NCI-H82 (cell line): ENCODE measurements at regions not wholly inside any gene's neighbourhood (a gene's known extent, or its start where the extent isn't known, plus 50 kb on each side); places are given as distances from the start of the nearest gene placed in this dataset.
"Not testable (repeated sequence)": the region's sequence is repeated elsewhere in the genome, so short reads cannot be mapped to it uniquely, and the experiment has no call there.

ENCODE experiments used
- DNase-seq: peaks from one replicate; lab custom pipeline; 2025; lab: John Stamatoyannopoulos, UW

GRCh38 chr12:87259391-87259790 is 769.8 kb downstream of the C12orf50 start:
- no peak for DNase-seq

GRCh38 chr12:87254381-87255030 is 774.7 kb downstream of the C12orf50 start:
- no peak for DNase-seq

DNA sequence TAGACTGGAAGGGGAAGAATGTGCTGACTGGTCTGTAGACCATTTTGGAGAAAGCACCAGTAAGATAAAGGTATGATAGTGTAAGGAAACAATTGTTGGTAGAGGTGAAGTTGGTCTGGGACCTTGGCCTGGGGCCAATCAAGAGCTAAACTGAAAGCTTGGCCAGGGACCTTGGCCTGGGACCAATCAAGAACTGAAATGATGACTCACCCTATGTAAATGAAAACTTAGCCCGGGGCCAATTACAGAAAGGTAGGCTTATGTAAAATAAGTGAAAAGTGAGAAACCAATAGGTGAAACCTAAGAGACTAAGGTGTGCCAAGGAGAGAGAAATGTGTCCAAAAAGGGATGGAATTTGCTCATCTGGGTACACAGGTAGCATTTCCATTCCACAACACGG is 776.0 kb downstream of the C12orf50 start:
- no peak for DNase-seq

DNA sequence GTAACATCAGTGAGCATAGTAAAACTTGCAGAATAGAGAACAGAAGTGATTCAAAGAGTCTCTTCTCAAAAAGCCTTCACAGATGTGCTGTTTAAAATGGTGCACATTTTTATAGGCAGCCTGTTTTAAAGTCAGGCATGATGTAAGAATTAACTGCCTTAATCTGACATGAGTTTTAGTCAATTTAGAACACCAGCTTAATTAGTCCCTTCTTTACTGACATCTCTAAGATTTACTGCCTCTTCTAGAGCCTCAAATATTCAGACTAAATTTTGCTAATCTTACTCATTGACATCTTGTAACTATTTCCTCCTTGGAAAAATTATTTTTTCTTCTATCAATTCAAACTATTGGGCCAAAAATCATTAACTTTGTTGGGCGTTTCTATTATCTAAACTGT is 782.5 kb downstream of the C12orf50 start:
- peak; percentile 31 for DNase-seq

DNA sequence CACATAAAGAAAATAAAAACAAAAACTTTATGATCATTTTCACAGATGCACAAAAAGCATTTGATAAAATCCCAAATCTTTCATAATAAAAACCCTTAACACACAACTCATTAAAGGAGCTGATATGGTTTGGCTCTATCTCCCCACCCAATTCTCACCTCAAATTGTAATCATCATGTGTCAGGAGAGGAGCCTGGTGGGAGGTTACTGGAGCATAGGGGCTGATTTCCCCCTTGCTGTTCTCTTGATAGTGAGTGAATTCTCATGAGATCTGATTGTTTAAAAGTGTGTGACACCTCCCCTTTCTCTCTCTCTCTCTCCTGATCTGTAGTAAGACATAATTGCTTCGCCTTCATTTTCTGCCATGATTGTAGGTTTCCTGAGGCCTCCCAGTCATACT is 790.7 kb downstream of the C12orf50 start:
- no peak for DNase-seq

DNA sequence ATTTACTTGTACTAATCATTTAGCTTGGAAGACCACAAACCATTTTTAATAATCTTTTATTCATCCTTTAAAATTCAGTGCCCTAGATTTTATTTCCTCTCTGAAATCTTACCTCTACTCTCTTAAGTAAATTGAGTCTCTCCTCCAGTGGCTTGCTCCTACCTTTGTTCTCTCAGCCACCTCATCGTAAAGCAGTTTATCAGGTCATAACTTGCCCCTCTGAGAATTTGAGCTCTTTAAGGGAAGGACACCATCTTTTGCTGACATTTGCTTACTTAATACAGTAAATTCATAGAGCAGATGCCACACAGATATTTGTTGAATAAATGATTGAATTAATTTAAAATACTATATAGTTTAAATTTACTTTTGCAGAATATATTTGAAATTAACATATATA is 794.3 kb downstream of the C12orf50 start:
- no peak for DNase-seq

- DNase-seq = no peak
These were observed 795.5 kb downstream of the C12orf50 start for GRCh38 chr12:87233671-87234070.

GRCh38 chr12:87231818-87232217 is 797.4 kb downstream of the C12orf50 start:
- DNase-seq = no peak

DNA sequence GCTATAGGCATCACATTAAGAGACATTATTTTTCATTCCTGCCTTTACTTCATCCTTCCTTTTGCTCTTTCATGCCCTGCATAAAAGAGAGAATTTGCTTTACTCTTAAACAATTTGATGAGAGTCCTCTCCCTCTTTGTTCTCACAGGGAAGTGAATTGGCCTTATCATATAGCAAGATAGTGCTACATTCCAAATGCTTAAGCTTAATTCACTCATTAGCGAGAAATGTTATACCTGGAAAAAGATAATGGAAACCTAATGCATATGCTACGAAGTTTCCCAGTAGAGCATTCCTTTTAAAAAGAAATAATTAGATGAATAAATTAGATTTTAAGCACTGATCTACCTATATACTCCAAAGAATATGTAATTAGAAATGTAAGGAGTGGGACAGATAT is 798.8 kb downstream of the C12orf50 start:
- no peak for DNase-seq

DNA sequence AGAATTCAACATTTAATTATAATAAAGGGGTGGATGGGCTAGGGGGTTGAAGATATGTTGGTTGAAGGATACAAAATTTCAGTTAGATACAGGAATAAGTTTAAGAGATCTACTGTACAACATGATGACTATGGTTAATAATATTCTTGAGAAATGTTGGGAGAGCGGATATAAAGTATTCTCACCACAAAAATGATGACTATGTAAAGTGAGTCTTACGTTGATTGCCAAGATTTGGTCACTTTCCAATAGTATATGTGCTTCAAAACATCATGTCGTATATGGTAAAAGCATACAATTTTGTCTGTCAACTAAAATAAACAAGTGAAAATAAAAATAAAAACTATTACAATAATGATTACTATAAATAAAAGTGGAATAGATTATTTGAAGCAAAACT is 802.0 kb downstream of the C12orf50 start:
- DNase-seq = no peak

GRCh38 chr12:87217491-87217890 is 811.7 kb downstream of the C12orf50 start:
- DNase-seq = no peak

DNA sequence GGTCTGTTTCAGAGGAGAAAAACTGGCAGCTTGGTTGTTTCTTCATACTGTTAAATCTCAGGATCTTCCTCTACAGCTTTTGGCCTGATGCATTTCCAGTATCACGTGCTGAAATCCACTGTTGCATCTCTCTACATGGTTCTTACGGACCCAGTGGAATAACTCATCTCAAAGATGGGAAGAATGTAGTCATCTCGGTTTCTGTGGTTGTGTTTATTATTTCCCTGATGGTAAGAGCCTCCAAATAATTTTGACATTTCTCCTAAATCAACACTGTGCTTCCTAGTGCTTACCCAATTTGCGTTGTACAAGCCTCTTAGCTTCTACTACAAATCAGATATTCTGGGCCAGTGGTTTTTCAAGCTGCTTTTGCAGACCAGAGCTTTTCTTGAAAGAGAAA is 812.8 kb downstream of the C12orf50 start:
- no peak for DNase-seq

DNA sequence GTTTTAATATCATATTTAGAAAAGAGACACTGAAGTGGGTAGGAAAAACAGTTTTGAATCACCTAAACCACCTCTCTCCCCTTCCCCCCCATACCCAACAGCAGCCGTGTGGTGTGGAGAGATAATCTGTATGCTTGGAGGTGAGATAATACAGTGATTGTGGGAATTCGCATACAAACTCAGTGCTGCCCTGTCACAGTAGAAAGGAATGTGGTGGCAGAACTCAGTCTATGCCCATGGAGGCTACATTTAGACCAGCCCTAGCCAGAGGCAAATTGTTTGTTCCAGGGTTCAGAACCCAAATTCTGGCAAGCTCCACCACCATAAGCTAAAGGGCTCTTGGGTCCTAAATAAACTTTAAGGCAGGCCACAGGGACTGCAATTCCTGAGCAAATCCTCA is 827.0 kb downstream of the C12orf50 start:
- DNase-seq = no peak

DNA sequence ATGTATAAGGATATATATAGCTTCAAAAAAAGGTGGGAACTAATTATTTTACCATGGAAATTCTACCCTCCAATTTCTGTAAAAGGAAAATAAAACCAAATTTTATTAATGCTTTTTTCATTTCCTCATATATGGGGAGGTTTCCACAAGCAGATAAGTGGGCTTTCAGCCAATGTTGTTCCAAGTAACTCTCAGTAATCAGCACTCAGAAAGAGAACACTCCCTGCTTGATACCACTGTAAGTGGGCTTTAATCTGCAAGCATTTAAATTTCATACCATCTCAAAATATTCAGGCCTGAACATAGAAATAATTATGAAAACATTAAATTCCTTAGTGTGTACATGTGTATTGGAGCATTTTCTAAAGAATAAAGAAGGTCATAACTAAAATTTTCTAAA is 827.6 kb downstream of the C12orf50 start:
- DNase-seq = no peak

DNA sequence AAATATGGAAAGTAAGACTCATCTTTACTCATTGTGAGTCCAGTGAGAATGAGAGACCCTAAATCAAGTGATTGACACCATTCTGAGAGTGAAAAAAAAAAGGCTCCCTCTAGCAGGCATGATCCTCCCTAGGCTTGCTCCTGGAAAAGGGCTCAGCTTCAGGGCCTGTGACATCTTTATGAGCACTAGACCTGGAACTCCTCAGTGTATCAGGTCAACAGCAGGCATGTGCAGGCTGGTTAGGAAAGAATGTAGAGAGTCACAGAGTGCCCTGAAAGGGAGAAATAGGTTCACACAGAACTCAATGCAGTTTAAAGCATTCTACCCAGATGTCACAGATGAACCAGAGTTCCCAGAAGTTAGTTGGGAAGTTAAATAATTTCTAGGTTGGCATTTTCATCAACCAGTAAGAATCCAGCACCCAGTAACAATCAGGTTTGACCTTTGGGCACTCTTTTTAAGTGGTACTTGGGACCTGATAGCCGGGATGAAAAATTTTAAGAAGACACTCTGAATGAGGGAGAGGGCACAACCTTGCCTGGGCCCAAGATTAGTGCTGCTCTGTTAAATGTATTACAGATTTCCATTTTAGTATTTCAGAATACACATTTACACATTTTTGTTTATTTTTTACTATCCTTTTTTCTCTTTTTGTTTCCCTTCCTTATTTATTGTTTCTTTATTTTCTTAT is 828.8 kb downstream of the C12orf50 start:
- no peak for DNase-seq

DNA sequence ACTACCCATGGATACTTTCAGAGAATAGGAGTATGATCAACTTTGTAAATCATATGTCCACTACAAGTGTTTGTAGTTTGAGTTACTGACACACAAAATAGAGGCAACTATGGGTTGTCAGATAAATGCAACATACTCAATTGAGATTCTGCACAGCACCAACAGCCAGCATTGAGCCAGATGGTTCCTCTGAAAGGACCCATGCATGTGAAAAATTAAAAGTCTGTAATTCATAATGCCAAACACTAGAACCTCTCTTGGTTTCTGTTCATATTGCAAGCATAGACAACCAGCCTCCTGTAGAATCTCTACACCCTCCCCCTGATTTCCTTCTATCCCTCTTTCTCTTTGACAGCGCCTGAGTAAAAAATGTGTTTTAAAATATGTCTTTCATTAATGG is 831.0 kb downstream of the C12orf50 start:
- no peak for DNase-seq

DNA sequence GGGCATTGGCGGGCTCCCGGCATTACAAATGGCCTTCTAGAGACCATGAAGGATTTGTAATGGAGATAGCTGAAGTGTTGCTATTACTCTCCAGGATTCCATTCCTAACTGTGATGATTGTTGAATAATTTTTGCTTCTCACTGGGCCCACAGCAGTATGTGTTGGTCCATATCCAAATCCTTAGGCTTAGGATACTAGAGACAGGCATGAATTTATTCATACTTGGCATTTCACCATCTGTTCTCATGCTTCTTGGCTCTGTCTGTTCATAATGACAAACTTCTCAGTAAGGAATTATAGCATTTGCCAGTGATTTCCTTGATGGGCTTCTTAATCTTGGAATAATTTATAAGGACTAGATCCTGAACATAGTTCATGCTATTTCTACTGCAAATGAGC is 832.9 kb downstream of the C12orf50 start:
- DNase-seq = no peak

GRCh38 chr12:87194389-87194788 is 834.8 kb downstream of the C12orf50 start:
- DNase-seq = not testable (repeated sequence)

DNA sequence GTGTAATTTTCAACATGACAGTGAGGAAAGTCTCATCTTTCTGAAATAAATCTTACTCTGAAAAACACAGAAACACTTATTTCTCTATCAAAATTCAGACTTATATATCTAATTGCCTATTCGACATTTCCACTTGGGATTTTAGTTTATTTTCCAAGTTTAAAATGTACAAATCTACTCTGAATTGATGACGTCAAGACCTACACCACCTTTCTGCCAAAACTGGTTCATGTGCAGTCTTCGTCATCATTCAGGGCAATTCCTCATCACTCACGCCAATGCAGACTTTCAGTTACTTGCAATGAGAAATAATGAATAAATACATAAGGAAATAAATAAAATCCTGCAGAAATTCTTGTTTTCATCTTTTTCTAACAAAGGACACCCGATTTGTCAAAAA is 843.8 kb downstream of the C12orf50 start:
- no peak for DNase-seq

DNA sequence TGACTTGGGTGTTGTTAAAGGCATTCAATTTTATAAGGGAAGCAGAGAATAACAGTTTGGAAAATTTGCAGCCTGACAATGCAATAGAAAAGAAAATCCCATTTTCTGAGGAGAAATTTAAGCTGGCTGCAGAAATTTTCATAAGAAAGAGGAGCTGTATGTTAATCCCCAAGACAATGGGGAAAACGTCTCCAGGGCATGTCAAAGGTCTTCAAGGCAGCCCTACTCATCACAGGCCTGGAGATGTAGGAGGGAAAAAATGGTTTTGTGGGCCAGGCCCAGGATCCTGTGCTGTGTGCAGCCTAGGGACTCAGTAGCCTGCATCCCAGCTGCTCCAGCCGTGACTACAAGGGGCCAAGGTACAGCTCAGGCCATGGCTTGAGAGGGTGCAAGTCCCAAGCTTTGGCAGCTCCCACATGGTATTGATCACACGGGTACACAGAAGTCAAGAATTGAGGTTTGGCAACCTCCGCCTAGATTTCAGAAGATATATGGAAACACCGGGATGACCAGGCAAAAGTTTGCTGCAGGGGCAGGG is 846.4 kb downstream of the C12orf50 start:
- no peak for DNase-seq

DNA sequence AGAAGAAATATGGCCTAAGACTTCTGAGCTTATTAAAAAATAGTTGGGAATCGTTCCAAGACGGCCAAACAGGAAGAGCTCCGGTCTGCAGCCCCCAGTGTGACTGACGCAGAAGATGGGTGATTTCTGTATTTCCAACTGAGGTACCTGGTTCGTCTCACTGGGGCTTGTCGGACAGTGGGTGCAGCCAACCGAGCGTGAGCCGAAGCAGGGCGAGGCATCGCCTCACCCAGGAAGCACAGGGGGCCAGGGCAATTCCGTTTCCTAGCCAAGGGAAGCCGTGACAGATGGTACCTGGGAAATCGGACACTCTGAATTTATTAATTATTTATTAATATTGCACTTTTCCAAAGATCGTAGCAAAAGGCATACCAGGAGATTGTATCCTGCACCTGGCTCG is 857.8 kb downstream of the C12orf50 start:
- no peak for DNase-seq

DNA sequence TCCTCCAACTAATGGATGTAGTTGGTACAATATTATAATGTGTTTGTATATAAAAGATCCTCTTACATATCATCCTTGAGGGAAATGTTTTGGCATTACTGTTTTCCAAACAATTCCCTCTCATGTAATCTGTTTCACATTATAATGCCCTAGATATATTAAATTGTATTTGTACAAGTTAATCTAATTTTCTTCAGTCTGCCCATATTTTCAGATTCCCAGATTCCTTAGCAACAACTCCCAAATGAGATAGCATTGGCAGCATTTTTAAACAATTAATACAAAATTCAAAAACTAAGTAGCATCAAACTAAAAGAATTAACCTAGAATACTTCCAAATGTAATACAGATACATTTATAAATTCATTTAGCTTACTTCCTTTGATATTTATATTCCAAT is 860.2 kb downstream of the C12orf50 start:
- no peak for DNase-seq

DNA sequence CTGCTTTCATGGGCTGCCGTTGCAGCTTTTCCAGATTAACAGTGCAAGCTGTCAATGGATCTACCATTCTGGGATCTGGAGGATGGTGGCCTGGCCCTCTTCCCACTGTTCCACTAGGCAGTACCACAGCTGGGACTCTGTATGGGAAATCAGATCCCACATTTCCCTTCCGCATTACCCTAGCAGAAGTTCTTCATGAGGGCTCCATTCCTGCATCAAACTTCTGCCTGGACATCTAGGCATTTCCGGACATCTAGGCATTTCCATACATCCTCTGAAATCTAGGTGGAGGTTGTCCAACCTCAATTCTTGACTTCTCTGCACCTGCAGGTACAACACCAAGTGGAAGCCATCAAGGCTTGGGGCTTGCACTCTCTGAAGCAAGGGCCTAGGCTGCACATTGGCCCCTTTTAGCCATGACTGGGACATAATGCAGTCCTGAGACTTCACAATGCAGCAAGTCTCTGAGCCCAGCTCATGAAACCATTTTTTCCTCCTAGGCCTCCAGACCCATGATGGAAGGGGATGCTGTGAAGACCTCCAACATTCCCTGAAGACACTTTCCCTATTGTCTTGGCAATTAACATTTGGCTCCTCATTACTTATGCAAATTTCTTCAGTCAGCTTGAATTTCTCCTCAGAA is 863.3 kb downstream of the C12orf50 start:
- DNase-seq = no peak
